ENCODE measurements at regions not wholly inside any gene's neighbourhood (a gene's known extent, or its start where the extent isn't known, plus 50 kb on each side); places are given as distances from the start of the nearest gene placed in this dataset.

DNA sequence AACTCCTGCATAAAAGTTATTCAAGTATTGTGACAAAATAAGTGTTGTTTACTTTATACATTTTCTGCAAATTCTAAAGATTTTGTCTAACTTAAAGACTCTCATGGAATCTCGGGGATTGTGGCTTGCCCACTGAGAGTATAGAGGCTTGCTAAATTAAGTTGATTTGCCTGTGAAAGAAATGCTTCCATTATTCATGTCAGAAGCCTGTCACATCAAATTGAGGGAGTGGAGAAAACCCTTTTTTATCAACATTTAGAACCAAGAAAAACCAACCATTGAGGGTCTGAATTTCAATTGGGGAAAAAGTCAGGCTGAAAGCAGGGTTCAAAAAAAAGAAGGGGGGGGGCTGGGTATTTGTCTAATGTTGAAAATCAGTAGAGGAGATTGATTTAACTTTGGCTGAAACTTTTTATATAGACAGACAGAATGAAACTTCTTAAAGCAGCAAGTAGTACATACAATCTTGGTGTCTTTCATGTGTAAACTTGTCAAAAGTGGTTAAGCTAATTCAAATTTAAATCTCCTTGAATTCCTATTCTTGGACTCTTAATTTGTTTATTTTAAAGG lies 144.8 kb upstream of the CXorf66 start:
- Histone ChIP-seq H3K4me3 (ENCODE audit: low read depth, low read length) (no peak overlapping the region), H3K27me3 (replicated peaks) (no peaks in the 10 kb centered on the region), H3K27ac (no peak overlapping the region), H3K36me3 (replicated peaks) (no peaks in the 10 kb centered on the region)
- no peak for DNase-seq
- TF ChIP-seq, protein P1, sequence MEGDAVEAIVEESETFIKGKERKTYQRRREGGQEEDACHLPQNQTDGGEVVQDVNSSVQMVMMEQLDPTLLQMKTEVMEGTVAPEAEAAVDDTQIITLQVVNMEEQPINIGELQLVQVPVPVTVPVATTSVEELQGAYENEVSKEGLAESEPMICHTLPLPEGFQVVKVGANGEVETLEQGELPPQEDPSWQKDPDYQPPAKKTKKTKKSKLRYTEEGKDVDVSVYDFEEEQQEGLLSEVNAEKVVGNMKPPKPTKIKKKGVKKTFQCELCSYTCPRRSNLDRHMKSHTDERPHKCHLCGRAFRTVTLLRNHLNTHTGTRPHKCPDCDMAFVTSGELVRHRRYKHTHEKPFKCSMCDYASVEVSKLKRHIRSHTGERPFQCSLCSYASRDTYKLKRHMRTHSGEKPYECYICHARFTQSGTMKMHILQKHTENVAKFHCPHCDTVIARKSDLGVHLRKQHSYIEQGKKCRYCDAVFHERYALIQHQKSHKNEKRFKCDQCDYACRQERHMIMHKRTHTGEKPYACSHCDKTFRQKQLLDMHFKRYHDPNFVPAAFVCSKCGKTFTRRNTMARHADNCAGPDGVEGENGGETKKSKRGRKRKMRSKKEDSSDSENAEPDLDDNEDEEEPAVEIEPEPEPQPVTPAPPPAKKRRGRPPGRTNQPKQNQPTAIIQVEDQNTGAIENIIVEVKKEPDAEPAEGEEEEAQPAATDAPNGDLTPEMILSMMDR (IDR thresholded peaks at IDR 0.05; ENCODE audit: low read depth, low read length, missing control alignments), result no peak
- in situ Hi-C loops (cut with HindIII; ENCODE audit: low pct_ligation_motif_present, low sequenced_read_pairs), result no loop called here

- H3K36me3 ChIP-seq (replicated peaks), result no peaks in the 10 kb centered on the region
- no peak for DNase-seq
- H3K27me3 ChIP-seq (replicated peaks), result no peaks in the 10 kb centered on the region
- TF ChIP-seq, protein P1 (IDR thresholded peaks at IDR 0.05; ENCODE audit: low read depth, low read length, missing control alignments), result no peak
- no peak overlapping the region for H3K27ac ChIP-seq
- H3K4me3 ChIP-seq (ENCODE audit: low read depth, low read length), result no peak overlapping the region
- in situ Hi-C loops (cut with HindIII; ENCODE audit: low pct_ligation_motif_present, low sequenced_read_pairs), result no loop called here
These were observed 139.4 kb upstream of the CXorf66 start for GRCh38 chrX:140104760-140105159.

GRCh38 chrX:140099221-140099620 lies 133.9 kb upstream of the CXorf66 start:
- H3K36me3 ChIP-seq (replicated peaks), result no peaks in the 10 kb centered on the region
- in situ Hi-C loops (cut with HindIII; ENCODE audit: low pct_ligation_motif_present, low sequenced_read_pairs), result no loop called here

DNA sequence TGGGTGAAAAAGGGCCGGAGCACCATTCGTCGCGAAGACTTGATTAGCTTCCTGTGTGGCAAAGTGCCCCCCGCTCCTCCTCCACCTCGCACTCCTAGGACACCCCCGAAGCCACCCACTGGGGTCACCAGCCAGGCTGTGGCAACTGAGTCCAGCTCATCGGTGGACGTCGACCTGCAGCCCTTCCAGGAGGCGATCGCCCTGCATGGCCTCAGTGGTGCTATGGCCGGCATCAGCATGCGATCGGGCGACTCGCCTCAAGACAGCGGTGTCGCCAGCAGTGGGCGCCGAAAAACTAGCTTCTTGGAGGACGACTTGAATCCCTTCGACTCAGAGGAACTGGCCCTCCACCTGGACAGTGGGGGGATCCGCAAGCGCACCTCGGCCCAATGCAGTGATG lies 126.8 kb upstream of the CXorf66 start:
- in situ Hi-C loops (cut with HindIII; ENCODE audit: low pct_ligation_motif_present, low sequenced_read_pairs), result no loop called here
- no peak overlapping the region for H3K27ac ChIP-seq
- no peak for DNase-seq
- no peak overlapping the region for H3K4me3 ChIP-seq (ENCODE audit: low read depth, low read length)
- TF ChIP-seq, protein P1 (IDR thresholded peaks at IDR 0.05; ENCODE audit: low read depth, low read length, missing control alignments), result no peak
- H3K36me3 ChIP-seq (replicated peaks), result no peaks in the 10 kb centered on the region
- no peaks in the 10 kb centered on the region for H3K27me3 ChIP-seq (replicated peaks)

More at GRCh38 chrX:140099221-140099620, 133.9 kb upstream of the CXorf66 start:
- H3K27ac ChIP-seq, result no peak overlapping the region
- no peaks in the 10 kb centered on the region for H3K27me3 ChIP-seq (replicated peaks)
- TF ChIP-seq, protein P1 (IDR thresholded peaks at IDR 0.05; ENCODE audit: low read depth, low read length, missing control alignments), result no peak
- H3K4me3 ChIP-seq (ENCODE audit: low read depth, low read length), result no peak overlapping the region
- DNase-seq, result no peak

DNA sequence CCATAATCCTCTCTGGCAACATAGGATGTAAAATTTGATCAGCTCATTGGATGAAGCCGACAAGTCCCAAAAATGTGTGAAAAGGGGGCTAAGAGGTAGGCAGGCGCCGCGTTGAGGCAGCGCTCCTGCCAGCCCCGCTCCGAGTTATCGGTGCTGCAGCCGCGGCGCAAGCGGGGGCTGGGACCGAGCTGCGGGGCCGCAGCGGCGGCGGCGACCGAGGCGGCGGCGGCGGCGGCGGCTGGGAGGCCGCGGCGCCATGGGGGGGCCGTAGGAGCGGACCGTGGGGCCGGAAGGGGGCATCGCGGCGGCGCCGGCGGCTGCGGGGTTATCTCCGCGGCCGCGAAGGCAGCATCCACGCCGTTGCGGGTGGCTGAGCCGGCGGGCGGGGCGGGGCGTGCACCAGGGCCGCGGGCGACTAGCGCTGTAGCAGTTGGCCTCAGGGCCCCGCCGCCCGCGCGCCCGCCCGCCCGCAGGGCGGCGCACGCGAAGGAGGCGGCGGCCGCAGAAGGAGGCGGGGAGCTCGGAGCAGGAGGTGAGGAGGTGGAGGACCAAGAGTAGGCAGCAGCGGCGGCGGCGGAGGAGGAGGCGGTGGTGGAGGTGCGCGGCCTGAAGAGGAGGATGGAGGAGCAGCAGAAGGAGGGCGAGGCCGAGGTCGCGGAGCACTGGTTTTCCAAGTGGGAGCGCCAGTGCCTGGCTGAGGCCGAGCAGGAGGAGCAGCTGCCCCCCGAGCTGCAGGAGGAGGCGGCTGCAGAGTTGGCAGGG lies 126.0 kb upstream of the CXorf66 start:
- Histone ChIP-seq H3K36me3 (replicated peaks) (no peaks in the 10 kb centered on the region), H3K27me3 (replicated peaks) (no peaks in the 10 kb centered on the region), H3K4me3 (ENCODE audit: low read depth, low read length) (peak overlapping the region; percentile 37), H3K27ac (no peak overlapping the region)
- TF ChIP-seq, protein P1 (IDR thresholded peaks at IDR 0.05; ENCODE audit: low read depth, low read length, missing control alignments), result no peak
- in situ Hi-C loops (cut with HindIII; ENCODE audit: low pct_ligation_motif_present, low sequenced_read_pairs), result no loop called here
- no peak for DNase-seq
